ENCODE measurements at regions not wholly inside any gene's neighbourhood (a gene's known extent, or its start where the extent isn't known, plus 50 kb on each side); places are given as distances from the start of the nearest gene placed in this dataset.

DNA sequence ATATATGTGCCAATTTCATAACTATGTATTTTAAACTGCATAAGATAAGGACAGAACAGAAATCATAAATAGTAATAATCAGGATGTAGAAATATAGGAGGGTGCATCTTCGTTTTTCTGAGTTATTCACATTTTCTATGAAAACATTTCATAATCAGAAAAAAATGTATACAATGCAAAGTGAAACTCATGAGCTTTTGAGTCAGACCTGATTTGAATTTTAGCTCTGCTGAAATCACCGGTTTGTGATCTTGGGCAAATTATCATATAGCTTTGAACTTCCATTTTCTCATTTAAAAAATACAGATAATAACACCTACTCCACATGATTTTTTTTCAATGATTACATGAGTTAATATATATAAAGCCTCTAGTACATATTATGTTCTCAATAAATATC, 106.9 kb downstream of the KDR start:
- TF ChIP-seq, protein P1, sequence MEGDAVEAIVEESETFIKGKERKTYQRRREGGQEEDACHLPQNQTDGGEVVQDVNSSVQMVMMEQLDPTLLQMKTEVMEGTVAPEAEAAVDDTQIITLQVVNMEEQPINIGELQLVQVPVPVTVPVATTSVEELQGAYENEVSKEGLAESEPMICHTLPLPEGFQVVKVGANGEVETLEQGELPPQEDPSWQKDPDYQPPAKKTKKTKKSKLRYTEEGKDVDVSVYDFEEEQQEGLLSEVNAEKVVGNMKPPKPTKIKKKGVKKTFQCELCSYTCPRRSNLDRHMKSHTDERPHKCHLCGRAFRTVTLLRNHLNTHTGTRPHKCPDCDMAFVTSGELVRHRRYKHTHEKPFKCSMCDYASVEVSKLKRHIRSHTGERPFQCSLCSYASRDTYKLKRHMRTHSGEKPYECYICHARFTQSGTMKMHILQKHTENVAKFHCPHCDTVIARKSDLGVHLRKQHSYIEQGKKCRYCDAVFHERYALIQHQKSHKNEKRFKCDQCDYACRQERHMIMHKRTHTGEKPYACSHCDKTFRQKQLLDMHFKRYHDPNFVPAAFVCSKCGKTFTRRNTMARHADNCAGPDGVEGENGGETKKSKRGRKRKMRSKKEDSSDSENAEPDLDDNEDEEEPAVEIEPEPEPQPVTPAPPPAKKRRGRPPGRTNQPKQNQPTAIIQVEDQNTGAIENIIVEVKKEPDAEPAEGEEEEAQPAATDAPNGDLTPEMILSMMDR (IDR thresholded peaks at IDR 0.05; ENCODE audit: control insufficient read depth, extremely low read depth, insufficient read depth) = no peak
- DNase-seq (ENCODE audit: low read depth) = no peak
- H3K4me3 ChIP-seq (ENCODE audit: low read depth, low read length) = no peak overlapping the region

DNA sequence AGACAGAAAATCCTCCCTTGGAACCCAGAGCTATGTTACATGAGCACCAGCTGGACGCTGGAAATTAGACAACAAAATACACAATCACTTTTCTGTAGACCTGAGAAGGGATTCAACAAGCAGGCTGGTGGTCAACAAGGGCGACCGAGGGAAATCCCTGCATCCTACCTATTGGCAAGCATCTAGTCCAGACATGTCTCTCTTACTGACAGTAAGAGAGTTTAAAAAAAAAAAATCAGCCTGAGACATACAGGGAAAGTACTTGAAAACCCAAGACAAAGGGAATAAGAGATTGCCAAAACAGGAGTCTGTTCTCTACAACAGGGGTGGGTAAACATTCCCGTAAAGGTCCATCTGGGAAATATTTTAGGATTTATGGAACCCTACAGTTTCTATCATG, 108.0 kb downstream of the KDR start:
- TF ChIP-seq, protein P1 (IDR thresholded peaks at IDR 0.05; ENCODE audit: control insufficient read depth, extremely low read depth, insufficient read depth) = no peak
- DNase-seq (ENCODE audit: low read depth) = no peak
- H3K4me3 ChIP-seq (ENCODE audit: low read depth, low read length) = no peak overlapping the region

DNA sequence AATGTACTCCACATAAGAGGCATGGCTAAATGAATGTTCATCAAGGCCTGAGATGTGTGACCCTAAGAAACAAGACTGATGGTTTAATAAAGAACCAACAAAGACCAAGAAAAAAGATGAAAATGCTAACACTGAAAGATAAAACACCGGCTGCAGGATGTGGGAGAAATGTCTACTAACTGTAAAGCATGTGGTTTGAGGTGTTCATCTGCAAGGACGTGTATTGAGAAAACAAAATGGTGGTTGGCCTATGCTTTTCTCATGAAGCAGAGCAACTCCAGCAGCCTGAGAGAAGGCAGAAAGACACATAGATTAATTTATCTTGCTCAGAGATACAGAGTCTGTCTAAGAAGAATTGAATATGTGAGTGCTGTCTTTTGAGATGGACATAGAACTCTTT, 109.3 kb downstream of the KDR start:
- no peak overlapping the region for H3K4me3 ChIP-seq (ENCODE audit: low read depth, low read length)
- no peak for DNase-seq (ENCODE audit: low read depth)
- TF ChIP-seq, protein P1 (IDR thresholded peaks at IDR 0.05; ENCODE audit: control insufficient read depth, extremely low read depth, insufficient read depth) = no peak

DNA sequence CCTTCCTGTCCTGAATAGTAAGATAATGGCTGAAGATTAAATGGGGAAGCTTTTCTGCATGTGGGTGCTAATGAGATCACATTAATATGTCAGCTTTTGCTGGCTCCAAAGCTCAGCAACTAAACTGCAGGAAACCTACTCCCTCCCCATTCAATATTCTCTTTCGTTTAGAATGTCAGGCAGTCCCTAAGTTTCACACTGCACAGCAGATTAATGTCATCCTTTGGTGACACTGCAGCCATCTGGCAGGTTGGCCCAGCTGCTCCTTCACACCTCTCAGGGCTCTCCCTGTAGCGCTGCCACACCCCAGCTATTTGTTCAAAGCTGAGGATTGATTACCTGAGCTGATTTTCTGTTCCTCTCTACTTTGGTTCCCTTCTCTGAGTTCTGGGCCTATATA, 110.5 kb downstream of the KDR start:
- no peak for DNase-seq (ENCODE audit: low read depth)
- H3K4me3 ChIP-seq (ENCODE audit: low read depth, low read length) = no peak overlapping the region
- TF ChIP-seq, protein P1 (IDR thresholded peaks at IDR 0.05; ENCODE audit: control insufficient read depth, extremely low read depth, insufficient read depth) = no peak

DNA sequence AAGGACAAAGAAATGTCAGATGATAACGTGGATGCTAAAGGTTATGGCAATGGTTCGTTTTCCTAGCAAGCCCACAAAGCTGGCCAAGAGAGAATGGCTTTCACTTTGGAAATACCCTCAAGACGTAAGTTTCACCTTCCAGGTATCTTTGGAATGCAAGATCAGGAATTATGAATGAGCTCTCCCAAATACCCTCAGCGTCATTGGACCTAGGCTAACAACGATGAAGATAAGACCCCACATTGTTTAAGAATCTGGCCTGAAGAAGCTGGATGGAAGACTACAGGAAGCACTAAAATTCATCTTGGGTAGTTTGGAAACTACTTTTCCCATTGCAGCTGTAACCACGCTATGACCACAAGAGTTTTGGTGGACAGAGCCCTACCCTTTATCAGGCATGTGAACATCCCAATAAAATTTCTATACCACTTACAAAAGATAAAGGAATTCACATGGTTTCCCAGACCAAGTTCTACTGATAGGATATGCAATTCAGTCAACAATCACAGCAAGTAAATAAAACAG, 111.9 kb downstream of the KDR start:
- DNase-seq (ENCODE audit: low read depth) = no peak
- no peak overlapping the region for H3K4me3 ChIP-seq (ENCODE audit: low read depth, low read length)
- TF ChIP-seq, protein P1 (IDR thresholded peaks at IDR 0.05; ENCODE audit: control insufficient read depth, extremely low read depth, insufficient read depth) = no peak

DNA sequence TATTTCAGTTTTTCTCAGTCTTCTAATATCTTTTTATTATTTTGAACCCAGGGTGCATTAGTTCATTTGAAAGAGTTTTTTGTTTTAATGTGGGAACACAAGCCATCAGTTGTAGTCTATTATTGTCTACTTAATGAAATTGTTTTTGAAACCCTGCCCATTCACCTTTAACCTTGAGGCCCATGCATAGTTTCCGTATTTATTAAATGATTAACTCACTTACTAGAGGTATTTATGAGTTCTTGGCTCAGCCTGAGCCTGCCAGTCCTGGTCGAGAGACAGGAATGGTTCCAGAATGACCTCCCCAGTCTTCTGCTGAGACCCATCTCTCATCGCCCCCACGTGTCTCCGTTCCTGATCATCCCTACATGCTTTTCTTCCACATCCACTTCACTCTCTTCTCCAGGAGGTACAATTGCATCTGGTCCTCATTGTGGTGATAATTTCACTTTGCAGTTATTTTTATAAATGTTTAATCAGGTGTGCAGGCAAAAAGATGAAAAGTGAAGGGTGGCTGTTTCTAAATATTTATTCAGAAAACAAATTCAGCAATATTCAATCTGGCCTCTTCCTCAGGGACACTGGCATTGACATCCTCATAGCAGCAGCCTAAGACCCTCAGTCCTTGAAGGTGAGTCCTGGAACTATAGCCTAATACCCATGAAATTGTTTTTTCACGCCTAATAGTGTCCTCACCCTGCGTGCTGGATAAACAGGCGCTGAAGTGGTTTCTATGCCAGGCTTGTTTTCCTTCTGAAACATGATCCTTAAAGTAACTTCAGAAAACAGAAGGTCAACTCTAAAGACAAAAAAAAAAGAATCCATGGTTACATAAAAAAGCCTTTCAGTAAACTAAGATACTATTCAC, 112.8 kb downstream of the KDR start:
- TF ChIP-seq, protein P1 (IDR thresholded peaks at IDR 0.05; ENCODE audit: control insufficient read depth, extremely low read depth, insufficient read depth) = no peak
- no peak overlapping the region for H3K4me3 ChIP-seq (ENCODE audit: low read depth, low read length)
- DNase-seq (ENCODE audit: low read depth) = no peak

All from LNCaP clone FGC (cell line).